ENCODE measurements at regions not wholly inside any gene's neighbourhood (a gene's known extent, or its start where the extent isn't known, plus 50 kb on each side); places are given as distances from the start of the nearest gene placed in this dataset.

GRCh38 chrX:35244796-35245508 is 302.4 kb downstream of the FAM47B start:
- TF ChIP-seq EZH2 (IDR thresholded peaks at IDR 0.05; ENCODE audit: low read length, missing control alignments) (no peak), CTCF (conservative IDR thresholded peaks at IDR 0.05 in 1 of 2, IDR thresholded peaks at IDR 0.05 in 1 of 2; ENCODE audit: low read depth in 1 of 2, low read length in 2 of 2) (no peak)
